Activated CD4-positive, alpha-beta T cell treated with anti-CD3 and anti-CD28 coated beads, Interleukin-2, Interleukin-4, amounts not matched to agents 100 ng/mL and 50 ng/mL, durations not matched to agents 16 hours and 8 hours (primary cell): ENCODE measurements at regions not wholly inside any gene's neighbourhood (a gene's known extent, or its start where the extent isn't known, plus 50 kb on each side); places are given as distances from the start of the nearest gene placed in this dataset.
"Not testable (repeated sequence)": the region's sequence is repeated elsewhere in the genome, so short reads cannot be mapped to it uniquely, and the experiment has no call there.

ENCODE experiments used
- DNase-seq: peaks from one replicate; pipeline ENCODE4 v3.0.0-alpha.2; 2020; ENCODE audit warnings: low spot score

DNA sequence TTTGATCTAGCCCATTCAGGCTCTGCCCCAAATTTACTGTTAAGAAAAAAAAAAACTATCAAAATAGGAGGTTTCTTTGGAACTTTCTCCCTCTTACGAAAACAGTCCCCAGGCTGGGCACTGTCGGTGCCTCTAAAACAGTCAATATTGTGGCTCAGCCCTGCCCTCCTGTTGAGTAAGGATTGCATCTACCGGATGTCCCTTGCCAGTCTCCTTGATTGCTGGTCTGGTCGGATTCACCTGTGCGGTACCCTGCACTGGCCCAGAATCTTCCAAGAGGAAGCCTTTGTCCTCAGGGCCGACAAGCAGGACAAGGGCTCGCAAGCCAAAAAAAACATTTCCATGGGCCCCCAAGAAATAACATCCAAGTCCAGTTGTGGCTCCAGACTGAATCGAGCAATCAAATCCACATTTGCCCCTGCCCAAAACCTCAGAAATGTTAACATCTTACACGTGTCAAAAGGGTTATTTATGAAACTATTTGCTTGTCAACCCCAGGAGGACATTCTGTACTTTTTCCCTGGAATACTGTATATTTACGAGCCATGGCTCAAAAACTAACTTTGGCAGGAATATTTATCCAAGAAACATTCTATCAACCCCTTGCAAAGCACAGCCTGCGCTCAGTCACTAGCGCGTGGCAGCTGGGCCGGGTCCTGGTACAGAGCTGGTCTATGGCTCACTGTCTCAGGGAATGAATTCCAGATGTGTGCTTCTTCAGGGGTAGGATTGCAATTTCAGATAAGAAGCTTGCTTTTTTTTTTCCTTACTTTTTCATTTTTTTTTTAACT lies 129.2 kb upstream of the ADRA1B start:
- DNase-seq, result no peak

DNA sequence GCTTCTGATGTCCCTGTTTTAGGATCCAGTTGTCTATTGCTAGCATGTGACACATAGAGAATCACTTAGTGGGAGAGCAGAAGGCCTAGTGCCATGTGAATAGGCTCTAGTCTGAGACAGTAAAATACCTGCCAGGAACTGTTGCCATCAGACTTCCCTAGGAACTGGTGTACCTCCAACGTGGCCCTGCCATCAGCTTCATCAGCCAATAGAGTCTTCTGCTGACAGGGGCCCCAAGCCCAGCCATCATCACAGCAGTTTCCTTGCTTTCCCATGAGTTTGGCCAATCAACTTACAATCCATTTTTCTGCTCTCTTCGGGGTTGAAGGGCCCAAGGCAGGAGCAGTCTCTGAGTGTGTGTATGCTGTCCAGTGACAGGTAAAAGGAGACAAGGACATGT lies 128.4 kb upstream of the ADRA1B start:
- no peak for DNase-seq

DNA sequence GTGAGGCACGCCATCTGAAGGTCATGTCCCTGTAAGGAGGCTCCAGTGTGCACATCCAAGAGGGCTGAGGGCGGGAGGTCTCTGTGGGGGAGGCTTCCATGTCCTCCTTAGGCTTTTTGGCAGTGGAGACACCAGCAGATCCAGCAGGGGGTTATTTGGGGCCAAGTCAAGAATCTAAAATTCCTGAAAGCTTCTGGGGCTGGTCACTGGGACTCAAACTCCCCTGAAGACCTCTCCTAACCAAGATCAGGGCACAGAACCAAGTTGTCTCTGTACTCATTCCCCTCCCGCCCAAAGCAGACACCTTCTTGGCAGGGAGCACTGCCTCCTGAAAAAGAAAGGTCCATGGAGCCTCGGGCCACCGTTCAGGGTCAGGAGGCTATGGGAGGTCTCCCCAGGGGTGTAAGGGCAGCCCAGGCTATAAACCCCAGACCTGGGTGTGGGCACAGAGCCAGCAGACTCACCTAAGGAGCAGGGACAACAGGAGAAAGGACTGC lies 127.4 kb upstream of the ADRA1B start:
- no peak for DNase-seq

DNA sequence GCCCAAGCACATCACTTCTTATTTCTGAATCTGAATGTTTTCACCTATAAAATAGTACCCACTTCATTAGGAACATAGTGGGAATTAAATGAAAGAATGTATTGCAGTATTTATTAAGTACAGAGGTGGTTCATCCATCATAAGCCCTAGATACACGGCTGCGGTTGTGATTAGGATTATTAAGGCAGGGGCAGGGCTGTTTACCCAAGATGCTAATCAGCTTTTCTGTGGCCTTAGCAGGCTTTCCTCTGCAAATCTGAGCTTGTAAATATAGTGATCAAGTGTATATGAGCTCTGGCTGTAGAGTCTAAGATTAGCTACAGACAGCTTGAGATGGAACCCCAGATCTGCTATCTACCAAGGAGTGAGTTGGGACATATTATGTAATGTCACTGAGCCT lies 124.1 kb upstream of the ADRA1B start:
- no peak for DNase-seq

DNA sequence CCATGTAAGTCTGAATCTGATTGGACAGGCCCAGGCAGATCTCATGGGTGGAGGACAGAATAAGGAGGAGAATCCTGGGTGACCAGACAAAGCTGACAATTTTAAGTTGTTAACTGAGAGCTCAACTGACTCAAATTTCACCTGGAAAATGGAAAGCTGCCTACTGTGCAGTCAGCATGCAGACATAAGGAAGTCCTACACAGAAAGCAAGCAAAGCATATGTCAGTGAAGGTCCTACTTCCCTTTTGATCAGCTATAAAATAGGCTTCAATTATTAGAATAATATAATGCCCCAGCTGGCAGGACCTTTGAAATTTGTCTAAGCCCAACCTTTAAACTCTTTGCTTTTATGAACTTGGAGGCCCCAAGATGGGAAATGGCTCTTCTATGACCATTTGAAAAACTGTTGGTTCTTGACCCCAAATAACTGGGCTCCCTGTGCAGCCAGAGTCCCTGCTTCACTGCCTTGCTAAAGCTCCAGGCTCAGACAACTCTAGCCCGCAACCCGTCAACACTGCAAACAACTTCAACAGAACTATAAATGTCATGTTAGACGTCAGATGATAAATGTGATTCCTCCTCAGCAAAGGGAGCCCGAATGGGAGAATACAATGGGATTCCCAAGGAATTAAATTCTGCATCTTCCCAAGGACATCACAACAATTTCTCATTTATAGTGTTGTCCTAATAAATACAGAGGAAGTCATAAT lies 118.9 kb upstream of the ADRA1B start:
- DNase-seq, result no peak

DNA sequence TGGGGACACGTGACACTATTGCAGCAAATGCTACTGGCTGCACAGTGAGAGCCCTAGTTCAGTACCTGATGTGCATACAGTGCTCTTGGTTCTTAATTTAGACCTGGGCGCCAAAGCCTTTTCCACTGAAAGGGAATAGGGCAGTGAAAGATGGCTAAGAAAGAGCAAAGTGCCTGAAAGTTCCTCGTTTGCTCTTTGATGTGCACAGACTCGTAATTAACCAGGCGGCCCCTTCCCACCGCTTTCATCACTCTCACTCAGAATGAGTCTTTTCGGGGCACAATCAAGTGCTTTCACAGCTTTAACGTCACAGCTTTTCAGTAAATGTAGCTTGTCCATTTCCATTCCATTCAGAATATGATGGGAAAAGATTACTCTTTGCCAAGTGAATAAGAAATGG lies 116.6 kb upstream of the ADRA1B start:
- no peak for DNase-seq

DNA sequence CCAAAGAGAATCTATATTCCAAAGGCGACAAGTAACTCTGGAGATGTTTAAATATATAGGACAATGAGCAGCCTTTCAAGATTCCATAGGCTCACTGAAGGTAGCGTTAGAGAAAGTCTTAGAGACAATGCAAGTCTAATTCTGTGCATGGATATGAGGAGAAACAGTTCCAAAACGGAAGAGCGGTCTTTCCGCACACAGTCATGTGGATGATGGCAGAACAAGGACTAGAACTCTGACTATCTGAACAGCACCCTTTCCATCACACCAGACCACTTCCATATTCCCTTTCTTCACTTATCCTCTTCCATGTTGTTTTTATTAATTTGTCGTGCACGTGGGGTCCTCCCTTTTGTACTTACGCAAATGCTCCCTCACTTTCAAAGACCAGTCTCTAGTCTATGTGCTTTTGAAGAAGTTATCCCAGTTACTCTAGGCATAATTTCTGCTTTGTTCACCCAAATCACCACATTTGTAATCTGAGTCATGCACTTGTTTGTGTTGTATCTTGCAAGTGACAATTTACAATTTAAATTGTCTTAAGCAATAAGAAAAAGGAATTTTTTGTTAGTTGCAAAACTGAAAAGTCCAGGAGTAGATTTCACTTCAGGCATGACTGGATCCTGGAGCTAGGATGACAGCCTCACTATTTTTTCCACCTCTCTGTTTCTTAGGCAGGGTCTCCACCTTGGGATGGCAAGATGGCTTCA lies 116.0 kb upstream of the ADRA1B start:
- no peak for DNase-seq

DNA sequence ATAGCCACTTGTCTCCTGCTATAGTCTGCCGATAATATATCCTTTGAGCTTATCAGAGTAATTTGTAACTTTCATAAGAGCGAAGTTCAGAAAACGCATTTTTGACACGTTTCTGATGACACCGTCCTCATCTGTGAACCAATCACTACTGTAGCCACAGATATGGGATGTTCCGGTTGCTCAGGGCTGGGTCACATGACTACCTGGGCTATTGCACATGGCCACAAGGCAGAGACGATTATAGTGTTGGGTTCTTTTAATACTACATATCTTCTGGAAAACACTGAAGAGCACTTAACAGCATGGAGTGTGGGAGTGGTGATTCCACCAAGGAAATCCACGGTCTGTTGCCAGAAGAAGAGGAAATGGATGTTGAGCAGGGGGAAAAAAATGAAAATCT lies 115.0 kb upstream of the ADRA1B start:
- DNase-seq, result no peak

DNA sequence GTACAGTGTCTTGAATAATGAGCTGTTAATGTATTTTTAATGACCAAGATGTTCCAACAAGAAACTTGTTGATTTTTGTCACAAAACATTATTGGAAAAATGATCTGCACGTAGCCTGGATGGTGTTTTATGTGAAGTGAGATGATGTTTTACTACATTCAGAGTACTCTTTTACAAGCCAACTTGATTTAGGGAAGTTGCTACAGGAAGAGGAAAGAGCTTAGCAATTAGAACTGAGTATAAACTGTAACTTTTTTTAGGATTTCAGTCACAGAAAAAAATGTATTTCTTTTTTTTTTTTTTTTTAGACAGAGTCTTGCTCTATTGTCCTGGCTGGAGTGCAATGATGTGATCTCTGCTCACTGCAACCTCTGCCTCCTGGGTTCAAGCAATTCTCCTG lies 113.6 kb upstream of the ADRA1B start:
- DNase-seq, result no peak

DNA sequence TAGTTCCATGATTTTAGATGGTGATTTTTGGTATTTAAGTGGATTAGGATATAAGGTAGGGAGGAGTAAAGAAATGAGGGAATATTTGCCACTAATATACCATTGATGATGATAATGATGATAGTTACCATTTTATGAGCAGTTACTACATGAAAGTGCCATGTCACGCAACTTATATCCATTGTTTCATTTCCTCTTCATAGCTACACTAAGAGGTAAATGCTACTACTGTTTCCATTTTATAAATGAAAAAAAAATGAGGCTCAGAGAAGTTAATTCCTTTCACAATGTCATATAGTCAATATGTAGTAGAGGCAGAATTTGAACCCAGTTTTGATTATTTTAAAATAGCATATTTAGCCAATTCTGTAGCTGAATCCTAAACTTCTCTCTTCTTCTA lies 112.2 kb upstream of the ADRA1B start:
- no peak for DNase-seq

DNA sequence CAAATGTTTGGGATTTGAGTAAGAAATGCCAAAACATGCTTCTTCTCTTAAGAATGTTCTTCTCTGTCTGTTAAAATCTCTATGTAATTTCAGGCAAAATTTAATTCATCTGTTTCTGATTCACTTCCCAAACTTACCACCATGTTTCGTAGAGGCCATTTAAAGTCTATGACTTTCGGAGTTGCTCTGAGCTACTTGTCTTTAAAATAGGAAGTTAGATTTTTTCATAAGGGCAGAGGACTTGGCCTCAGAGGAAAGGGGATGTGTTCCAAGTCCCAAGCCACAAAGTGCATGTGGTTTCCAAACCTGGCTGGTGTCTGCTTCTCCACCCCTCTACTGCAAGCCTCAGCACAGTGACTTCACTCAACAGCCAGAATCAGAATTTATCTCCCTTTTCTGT lies 111.3 kb upstream of the ADRA1B start:
- DNase-seq, result no peak

DNA sequence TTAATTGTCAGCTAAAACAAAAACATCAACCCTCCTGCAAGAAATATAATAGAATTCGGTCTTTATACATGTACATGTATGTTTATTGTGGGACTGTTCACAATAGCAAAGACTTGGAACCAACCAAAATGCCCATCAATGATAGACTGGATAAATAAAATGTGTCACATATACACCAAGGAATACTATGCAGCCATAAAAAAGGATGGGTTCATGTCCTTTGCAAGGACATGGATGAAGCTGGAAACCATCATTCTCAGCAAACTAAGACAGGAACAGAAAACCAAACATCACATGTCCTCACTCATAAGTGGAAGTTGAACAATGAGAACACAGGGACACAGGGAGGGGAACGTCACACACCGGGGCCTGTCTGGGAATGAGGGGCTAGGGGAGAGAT lies 109.1 kb upstream of the ADRA1B start:
- not testable (repeated sequence) for DNase-seq

DNA sequence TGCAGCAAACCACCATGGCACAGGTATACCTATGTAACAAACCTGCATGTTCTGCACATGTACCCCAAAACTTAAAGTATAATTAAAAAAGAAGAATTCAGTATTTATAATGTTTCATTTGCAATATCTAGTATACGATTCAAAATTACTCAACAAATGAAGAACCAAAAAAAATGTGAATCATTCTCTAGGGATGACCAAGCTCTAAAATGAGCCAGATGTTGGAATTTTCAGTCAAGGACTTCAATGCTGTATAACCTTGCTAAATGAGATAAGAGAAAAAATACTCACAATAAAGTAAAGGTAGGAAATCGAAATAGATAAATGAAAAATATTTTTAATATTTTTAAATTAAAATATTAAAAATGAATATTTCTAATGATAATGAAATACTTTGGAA lies 108.7 kb upstream of the ADRA1B start:
- DNase-seq, result no peak

DNA sequence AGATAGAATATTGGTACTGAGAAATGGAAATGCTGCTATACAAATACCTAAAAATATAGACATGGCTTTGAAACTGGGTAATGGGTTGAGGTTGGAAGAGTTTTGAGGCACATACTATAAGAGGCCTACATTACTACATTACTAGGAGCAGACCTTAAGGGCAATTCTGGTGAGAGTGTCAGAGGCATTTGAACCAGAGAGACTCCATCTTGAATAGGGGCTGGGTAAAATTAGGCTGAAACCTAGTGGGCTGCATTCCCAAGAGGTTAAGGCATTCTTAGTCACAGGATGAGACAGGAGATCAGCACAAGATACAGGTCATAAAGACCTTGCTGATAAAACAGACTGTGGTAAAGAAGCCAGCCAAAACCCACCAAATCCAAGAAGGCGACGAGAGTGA lies 104.6 kb upstream of the ADRA1B start:
- no peak for DNase-seq

DNA sequence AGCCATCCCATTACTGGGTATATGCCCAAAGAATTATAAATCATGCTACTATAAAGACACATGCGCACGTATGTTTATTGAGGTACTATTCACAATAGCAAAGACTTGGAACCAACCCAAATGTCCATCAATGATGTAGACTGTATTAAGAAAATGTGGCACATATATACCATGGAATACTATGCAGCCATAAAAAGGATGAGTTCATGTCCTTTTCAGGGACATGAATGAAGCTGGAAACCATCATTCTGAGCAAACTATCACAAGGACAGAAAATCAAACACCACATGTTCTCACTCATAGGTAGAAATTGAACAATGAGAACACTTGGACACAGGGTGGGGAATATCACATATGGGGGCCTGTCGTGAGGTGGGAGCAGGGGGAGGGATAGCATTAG lies 103.5 kb upstream of the ADRA1B start:
- DNase-seq, result not testable (repeated sequence)

DNA sequence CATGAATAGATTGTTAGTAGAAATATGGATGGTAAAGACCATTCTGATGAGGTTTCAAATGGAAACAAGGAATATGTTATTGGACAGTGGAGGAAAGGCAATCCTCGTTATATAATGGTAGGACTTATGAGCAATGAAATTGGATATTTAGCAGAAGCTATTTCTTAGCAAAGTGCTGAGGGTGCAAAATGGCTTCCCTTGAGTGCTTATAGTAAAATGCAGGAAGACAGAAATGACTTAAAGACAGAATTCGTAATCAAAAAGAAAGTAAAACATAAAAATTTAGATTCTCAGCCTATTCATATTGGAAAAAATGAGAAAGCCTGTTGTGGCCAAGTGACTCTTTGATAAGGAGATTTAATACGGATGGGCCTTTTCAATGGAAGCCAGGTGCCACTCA lies 102.1 kb upstream of the ADRA1B start:
- DNase-seq, result no peak

DNA sequence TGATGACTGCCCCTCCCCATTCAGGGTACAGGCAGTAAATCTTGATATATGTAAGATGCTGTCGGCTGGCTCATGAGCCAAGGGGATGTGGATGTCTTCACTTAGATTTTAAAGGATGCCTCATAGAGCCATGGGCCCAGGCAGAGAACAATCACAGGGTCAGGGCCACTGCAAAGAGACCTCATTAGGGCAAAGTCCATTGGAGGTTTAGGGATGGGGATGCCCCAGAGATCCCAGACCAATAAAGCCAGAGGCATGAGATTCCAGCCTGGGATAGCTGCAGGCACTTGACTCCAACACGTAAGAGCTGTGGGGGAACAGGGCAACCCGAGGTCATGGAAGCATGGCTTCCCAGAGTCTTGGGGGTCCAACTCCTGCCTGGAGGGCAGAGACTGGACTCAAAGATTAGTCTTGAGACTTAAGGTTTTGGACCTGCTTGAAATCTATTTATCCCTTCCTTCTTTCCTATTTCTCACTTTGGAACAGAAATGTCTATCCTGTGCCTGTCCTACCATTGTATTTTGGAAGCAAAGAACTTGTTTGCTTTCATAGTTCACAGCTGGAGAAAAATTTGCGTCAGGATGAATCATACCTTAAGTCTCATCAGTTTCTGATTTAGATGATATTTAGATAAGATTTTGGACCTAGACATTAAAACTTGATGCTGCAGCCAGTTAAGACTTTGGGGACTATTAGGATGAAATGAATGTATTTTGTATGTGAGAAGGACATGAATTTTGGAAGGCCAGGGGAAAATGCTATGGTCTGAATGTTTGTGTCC lies 101.3 kb upstream of the ADRA1B start:
- DNase-seq, result no peak

DNA sequence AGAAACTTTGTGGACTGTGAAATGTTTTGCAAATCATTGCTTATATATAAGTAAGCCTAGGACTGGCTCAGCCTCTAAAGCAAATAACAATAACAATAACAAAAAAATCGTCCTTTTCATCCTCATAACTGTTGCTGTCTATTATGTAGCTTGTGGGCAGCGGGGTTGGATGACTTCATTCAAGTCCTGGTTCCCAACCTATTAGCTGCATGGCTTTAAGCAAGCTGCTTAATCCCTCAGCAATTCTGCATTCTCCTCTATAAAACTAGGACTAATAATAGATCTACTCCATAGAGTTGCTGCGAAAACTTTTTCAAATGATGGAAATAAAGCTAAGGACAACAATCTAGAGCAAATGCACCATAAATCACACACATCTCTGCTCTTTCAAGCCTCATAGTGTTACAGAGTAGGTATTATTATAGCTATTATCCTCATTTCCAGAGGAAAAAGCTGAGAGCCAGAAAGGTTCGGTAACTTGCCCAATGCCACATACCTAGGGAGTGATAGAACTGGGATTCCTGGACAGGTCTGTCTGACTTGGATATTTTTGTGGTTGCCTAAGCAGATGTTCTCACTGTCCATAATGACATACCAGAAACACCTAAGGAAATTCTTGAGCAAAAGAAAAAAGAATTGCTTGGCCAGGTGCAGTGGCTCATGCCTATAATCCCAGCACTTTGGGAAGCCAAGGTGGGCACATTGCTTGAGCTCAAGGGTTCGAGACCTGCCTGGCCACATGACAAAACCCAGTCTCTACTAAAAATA lies 98.8 kb upstream of the ADRA1B start:
- DNase-seq, result no peak

DNA sequence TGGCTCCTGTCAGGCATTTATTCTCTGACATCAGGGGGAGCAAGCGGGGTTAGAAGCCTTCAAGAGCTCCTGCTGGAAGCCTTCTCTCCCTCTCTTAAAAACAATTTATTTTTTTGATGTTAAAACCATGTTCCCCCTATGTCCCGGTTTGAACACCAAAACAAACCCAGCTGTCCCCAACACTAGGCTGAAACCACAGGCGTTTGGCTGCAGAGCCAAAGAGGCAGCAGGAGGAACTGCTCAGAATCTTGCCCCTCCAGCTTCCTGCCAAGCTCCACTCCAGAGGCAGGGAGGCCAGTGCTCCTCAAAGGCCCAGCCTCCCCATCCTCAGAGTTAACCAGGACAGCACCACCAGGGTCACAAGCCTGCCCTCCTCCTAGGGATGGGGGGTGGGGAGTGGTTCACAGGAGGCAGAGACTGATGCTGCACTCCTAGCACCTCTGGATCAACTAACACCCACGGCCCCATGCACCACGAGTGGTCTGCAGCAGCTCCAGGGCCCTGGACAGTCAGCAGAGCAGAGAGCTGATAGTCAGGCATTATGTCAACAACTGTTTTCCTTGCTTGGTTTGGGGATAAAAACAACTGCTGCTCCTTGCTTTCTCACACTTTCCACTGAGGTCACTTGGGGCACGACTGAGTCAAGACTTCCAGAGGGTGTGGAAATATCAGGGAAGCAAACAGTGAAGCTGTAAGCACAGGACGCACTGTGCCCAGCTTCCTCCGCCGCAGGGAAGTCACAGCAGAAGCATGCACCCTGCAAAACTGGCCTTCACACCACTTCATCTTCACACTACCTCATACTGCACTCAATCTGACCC lies 96.5 kb upstream of the ADRA1B start:
- DNase-seq, result no peak

DNA sequence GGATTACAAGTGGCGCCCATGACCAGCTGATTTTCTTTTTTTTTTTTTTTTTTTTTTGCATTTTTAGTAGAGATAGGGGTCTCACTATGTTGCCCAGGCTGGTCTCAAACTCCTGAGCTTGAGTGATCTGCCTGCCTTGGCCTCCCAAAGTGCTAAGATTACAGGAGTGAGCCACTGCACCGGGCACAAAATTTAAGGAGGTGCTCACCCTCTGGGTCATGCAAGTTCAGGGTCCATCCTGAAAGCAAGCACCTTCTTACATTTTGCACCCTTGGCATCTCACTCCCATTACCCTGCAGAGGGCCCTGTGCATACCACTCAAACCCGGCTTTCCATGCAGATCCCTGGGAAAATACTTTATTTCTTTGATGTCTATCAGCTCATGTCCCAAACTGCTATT lies 95.6 kb upstream of the ADRA1B start:
- DNase-seq, result no peak
